ENCODE measurements at regions not wholly inside any gene's neighbourhood (a gene's known extent, or its start where the extent isn't known, plus 50 kb on each side); places are given as distances from the start of the nearest gene placed in this dataset.

GRCh38 chr14:71290301-71290700 lies 383.0 kb downstream of the PCNX1 start:
- DNase-seq: no peak

GRCh38 chr14:71290960-71291466 lies 383.8 kb downstream of the PCNX1 start:
- DNase-seq: peak; percentile 21

- DNase-seq: no peak
Observed at GRCh38 chr14:71296184-71296583, 388.9 kb downstream of the PCNX1 start.

- no peak for DNase-seq
Observed at GRCh38 chr14:71300566-71301330, 393.5 kb downstream of the PCNX1 start.

- DNase-seq: no peak
Observed at GRCh38 chr14:71301611-71302010, 394.4 kb downstream of the PCNX1 start.

- DNase-seq: no peak
Observed at GRCh38 chr14:71304690-71305089, 397.4 kb downstream of the PCNX1 start.

- no peak for DNase-seq
Observed at GRCh38 chr14:71308671-71309070, 401.4 kb downstream of the PCNX1 start.

GRCh38 chr14:71309756-71310155 lies 402.5 kb downstream of the PCNX1 start:
- DNase-seq: no peak

GRCh38 chr14:71311061-71311460 lies 403.8 kb downstream of the PCNX1 start:
- no peak for DNase-seq

GRCh38 chr14:71314717-71315116 lies 407.5 kb downstream of the PCNX1 start:
- DNase-seq: no peak

- no peak for DNase-seq
Observed at GRCh38 chr14:71317385-71318096, 410.3 kb downstream of the PCNX1 start.

GRCh38 chr14:71318097-71318459 lies 410.8 kb downstream of the PCNX1 start:
- no peak for DNase-seq

- no peak for DNase-seq
Observed at GRCh38 chr14:71319666-71320065, 412.4 kb downstream of the PCNX1 start.

- peak; percentile 97 for DNase-seq
Observed at GRCh38 chr14:71320107-71320733, 413.0 kb downstream of the PCNX1 start, which contains the start of gene SIPA1L1. Gene SIPA1L1 (plus strand): TSS chr14:71320476.

GRCh38 chr14:71320734-71321573 lies 413.7 kb downstream of the PCNX1 start:
- DNase-seq: peak; percentile 74

- no peak for DNase-seq
Observed at GRCh38 chr14:71321574-71322315, 414.5 kb downstream of the PCNX1 start.

- DNase-seq: no peak
Observed at GRCh38 chr14:71322655-71323250, 415.5 kb downstream of the PCNX1 start.

GRCh38 chr14:71324767-71325272 lies 417.6 kb downstream of the PCNX1 start:
- no peak for DNase-seq

GRCh38 chr14:71327691-71328090 lies 420.4 kb downstream of the PCNX1 start:
- no peak for DNase-seq

- no peak for DNase-seq
Observed at GRCh38 chr14:71328183-71328582, 420.9 kb downstream of the PCNX1 start.

- no peak for DNase-seq
Observed at GRCh38 chr14:71328954-71329353, 421.7 kb downstream of the PCNX1 start.
